Liver (tissue), 7 donors: ENCODE measurements at regions not wholly inside any gene's neighbourhood (a gene's known extent, or its start where the extent isn't known, plus 50 kb on each side); places are given as distances from the start of the nearest gene placed in this dataset.

Source experiments
- DNase-seq: peaks from one replicate; pipeline ENCODE4 v3.0.0-alpha.2; 2017; ENCODE audit warnings: low spot score
- H3K27ac ChIP-seq, 2 donors: one replicate each; pipeline ENCODE4 v1.7.0; 2013; ENCODE audit warnings: inconsistent platforms in 2 of 2, low read length in 2 of 2, control low read depth in 1 of 2, low read depth in 1 of 2, mild to moderate bottlenecking in 1 of 2
- H3K27me3 ChIP-seq, 4 donors: one replicate each; pipeline versions ENCODE4 v1.6.1 to v1.7.0; 2013; ENCODE audit warnings: low read length in 3 of 4, inconsistent platforms in 1 of 4, mild to moderate bottlenecking in 1 of 4, moderate library complexity in 1 of 4; ENCODE audit not compliant: control insufficient read depth in 4 of 4, insufficient read depth in 4 of 4
- H3K36me3 ChIP-seq, 4 donors: one replicate each; pipeline versions ENCODE4 v1.6.1 to v1.7.0; 2013; ENCODE audit warnings: low read length in 3 of 4, mild to moderate bottlenecking in 3 of 4, low read depth in 1 of 4, moderate library complexity in 1 of 4; ENCODE audit not compliant: control insufficient read depth in 4 of 4, insufficient read depth in 3 of 4
- H3K4me1 ChIP-seq, 4 donors: one replicate each; pipeline versions ENCODE4 v1.6.1 to v1.7.0; 2013; ENCODE audit warnings: low read length in 3 of 4, mild to moderate bottlenecking in 3 of 4, moderate library complexity in 1 of 4; ENCODE audit not compliant: control insufficient read depth in 4 of 4, insufficient read depth in 4 of 4
- H3K4me3 ChIP-seq, 3 donors: one replicate each; pipeline versions ENCODE4 v1.6.1 to v1.7.0; 2013; ENCODE audit warnings: low read length in 3 of 3, control low read depth in 1 of 3, low read depth in 1 of 3, mild to moderate bottlenecking in 1 of 3
- H3K9ac ChIP-seq, 2 donors: one replicate each; pipeline ENCODE4 v1.7.0; 2013; ENCODE audit warnings: low read length in 2 of 2, mild to moderate bottlenecking in 2 of 2, moderate library complexity in 2 of 2, control low read depth in 1 of 2, low read depth in 1 of 2
- H3K9me3 ChIP-seq, 4 donors: one replicate each; pipeline versions ENCODE4 v1.6.1 to v1.7.0; 2013; ENCODE audit warnings: low read length in 3 of 4; ENCODE audit not compliant: control insufficient read depth in 4 of 4
- EGR1 ChIP-seq, 2 donors: IDR thresholded peaks; 2 replicates each; pipeline ENCODE4 v1.6.1; 2016 to 2018; ENCODE audit warnings: antibody characterized with exemption in 2 of 2, low read depth in 2 of 2
- FOXA1 ChIP-seq: IDR thresholded peaks from 2 replicates; pipeline ENCODE4 v1.6.1; 2016; ENCODE audit warnings: antibody characterized with exemption
- GABPA ChIP-seq, 2 donors: IDR thresholded peaks in 1 of 2; conservative IDR thresholded peaks in 1 of 2; 2 replicates each; pipeline ENCODE4 v1.6.1; 2016; ENCODE audit warnings: antibody characterized with exemption in 2 of 2, mild to moderate bottlenecking in 1 of 2, moderate library complexity in 1 of 2
- HNF4A ChIP-seq, 2 donors: conservative IDR thresholded peaks; 2 replicates each; pipeline ENCODE4 v1.6.1; 2016; ENCODE audit warnings: antibody characterized with exemption in 2 of 2, mild to moderate bottlenecking in 2 of 2
- HNF4G ChIP-seq: IDR thresholded peaks from 2 replicates; pipeline ENCODE4 v1.6.1; 2016; ENCODE audit warnings: antibody characterized with exemption
- JUND ChIP-seq, 2 donors: IDR thresholded peaks; 2 replicates each; pipeline ENCODE4 v1.6.1; 2016; ENCODE audit warnings: antibody characterized with exemption in 2 of 2
- NR2F2 ChIP-seq: IDR thresholded peaks from 2 replicates; pipeline ENCODE4 v1.6.1; 2016; ENCODE audit warnings: antibody characterized with exemption
- RAD21 ChIP-seq, 2 donors: IDR thresholded peaks; 2 replicates each; pipeline ENCODE4 v1.6.1; 2016; ENCODE audit warnings: antibody characterized with exemption in 2 of 2, mild to moderate bottlenecking in 2 of 2
- RXRA ChIP-seq, 2 donors: IDR thresholded peaks; 2 replicates each; pipeline ENCODE4 v1.6.1; 2017 to 2018; ENCODE audit warnings: antibody characterized with exemption in 2 of 2, mild to moderate bottlenecking in 1 of 2
- SP1 ChIP-seq: IDR thresholded peaks from 2 replicates; pipeline ENCODE4 v1.6.1; 2018; ENCODE audit warnings: antibody characterized with exemption, mild to moderate bottlenecking
- TAF1 ChIP-seq: conservative IDR thresholded peaks from 2 replicates; pipeline ENCODE4 v1.6.1; 2016; ENCODE audit warnings: antibody characterized with exemption, mild to moderate bottlenecking
- YY1 ChIP-seq: IDR thresholded peaks from 2 replicates; pipeline ENCODE4 v1.6.1; 2016; ENCODE audit warnings: antibody characterized with exemption, mild to moderate bottlenecking
- WGBS: extraction: QIAGEN DNeasy Blood & Tissue Kit; methylation state at CpG from one replicate; pipeline ENCODE4 v1.1.7; 2013; 5-methylcytosine and 5-hydroxymethylcytosine counted together
- TF ChIP-seq, protein P1 (sequence below): IDR thresholded peaks from 2 replicates; pipeline ENCODE4 v1.6.1; 2016; ENCODE audit warnings: antibody characterized with exemption, mild to moderate bottlenecking
- TF ChIP-seq, protein P2 (sequence below): IDR thresholded peaks from 2 replicates; pipeline ENCODE4 v1.6.1; 2016; ENCODE audit warnings: antibody characterized with exemption
- TF ChIP-seq, protein P3 (sequence below): IDR thresholded peaks from 2 replicates; pipeline ENCODE4 v1.6.1; 2016; ENCODE audit warnings: antibody characterized with exemption
- TF ChIP-seq, protein P4 (sequence below): IDR thresholded peaks from 2 replicates; pipeline ENCODE4 v1.6.1; 2016; ENCODE audit warnings: antibody characterized with exemption
- donor health status: healthy.
- donor health status: healthy.
- donor health status: healthy.
- donor health status: healthy.

DNA sequence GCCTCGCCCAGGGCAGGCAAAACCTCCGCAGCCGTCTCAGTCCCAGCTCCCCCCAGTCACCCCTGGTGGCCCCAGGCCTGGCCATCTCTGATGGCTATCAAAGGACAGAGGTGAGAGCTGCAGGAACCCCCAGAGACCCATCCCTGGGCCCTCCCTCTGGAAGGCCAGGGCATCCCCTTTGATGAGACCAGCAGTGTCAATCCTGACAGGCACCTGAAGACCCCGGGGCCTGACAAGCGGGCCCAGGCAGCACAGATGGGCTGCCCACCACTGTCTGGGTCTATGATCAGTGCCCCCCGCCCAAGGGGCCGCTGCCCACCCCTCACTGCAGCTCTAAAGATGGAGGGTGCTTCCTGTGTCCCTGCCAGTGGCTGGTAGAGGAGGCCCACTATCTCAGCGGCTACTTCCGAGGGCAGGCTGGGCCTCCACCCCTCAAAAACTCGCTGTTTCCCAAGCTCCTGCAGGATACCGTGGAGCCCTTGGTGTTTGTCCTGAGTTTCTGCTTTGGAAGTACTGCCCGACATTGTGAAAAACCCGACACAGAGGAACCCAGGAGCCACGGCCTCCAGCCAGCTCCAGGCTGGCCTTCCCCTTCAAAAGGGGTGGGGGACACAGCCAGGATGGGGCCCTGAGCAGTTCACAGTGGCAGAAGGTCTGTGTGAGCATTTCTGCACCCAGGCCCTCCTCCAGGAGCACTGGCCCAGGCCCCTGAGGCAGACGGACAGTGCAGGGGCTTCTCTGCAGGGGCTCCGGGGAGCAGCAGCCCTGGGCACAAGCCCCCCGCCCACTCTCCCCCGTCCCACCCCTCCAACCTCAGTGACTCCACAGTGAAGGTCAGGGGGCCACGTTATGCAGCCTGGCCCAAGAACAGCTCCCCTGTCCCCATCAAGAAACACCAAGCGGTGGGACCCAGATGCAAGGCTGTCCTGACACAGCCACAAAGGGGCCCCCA is 99.2 kb downstream of the PDGFA start:
- 74% methylated on average over 20 of the region's 20 CpGs for WGBS

DNA sequence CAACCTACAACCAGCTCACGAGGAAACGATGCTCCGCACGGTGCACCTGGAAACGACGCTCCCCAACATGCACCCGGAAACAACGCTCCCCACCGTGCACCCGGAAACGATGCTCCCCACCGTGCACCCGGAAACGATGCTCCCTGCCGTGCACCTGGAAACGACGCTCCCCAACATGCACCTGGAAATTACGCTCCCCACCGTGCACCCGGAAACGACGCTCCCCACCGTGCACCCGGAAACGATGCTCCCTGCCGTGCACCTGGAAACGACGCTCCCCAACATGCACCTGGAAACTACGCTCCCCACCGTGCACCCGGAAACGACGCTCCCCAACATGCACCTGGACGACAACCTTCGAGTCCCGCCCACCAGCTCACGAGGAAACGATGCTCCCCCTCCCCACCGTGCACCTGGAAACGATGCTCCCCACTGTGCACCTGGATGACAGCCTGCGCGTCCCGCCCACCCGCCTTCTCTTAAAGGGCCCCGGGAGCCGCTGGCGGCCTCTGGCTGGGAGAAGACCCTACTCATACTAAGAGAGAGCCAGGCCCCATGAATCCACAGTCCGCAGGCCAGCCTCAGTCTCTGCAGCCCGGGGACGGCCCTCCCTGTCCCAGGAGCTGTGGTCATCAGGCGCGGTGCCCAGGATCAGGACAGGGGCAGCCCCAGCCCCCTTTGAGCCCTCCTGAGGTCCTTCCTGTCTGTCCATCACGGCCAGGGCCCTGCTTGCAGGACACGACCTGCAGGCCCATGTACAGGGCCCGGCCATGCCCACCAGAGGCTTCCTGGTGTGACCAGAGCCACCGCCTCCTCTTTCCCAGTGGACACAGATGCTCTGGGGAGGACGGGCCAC is 98.3 kb downstream of the PDGFA start:
- Histone ChIP-seq H3K4me3 (no peak overlapping the region), H3K9me3 (peaks cover 2 to 8% (median 5%) of the 10 kb centered on the region in 4 donors), H3K27me3 (no peaks in the 10 kb centered on the region), H3K27ac (no peak overlapping the region), H3K9ac (no peak overlapping the region), H3K36me3 (no peaks in the 10 kb centered on the region), H3K4me1 (no peaks in the 10 kb centered on the region)
- WGBS: 61% methylated on average over 57 of the region's 57 CpGs
- TF ChIP-seq, protein P1, sequence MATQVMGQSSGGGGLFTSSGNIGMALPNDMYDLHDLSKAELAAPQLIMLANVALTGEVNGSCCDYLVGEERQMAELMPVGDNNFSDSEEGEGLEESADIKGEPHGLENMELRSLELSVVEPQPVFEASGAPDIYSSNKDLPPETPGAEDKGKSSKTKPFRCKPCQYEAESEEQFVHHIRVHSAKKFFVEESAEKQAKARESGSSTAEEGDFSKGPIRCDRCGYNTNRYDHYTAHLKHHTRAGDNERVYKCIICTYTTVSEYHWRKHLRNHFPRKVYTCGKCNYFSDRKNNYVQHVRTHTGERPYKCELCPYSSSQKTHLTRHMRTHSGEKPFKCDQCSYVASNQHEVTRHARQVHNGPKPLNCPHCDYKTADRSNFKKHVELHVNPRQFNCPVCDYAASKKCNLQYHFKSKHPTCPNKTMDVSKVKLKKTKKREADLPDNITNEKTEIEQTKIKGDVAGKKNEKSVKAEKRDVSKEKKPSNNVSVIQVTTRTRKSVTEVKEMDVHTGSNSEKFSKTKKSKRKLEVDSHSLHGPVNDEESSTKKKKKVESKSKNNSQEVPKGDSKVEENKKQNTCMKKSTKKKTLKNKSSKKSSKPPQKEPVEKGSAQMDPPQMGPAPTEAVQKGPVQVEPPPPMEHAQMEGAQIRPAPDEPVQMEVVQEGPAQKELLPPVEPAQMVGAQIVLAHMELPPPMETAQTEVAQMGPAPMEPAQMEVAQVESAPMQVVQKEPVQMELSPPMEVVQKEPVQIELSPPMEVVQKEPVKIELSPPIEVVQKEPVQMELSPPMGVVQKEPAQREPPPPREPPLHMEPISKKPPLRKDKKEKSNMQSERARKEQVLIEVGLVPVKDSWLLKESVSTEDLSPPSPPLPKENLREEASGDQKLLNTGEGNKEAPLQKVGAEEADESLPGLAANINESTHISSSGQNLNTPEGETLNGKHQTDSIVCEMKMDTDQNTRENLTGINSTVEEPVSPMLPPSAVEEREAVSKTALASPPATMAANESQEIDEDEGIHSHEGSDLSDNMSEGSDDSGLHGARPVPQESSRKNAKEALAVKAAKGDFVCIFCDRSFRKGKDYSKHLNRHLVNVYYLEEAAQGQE: no peak
- DNase-seq: no peak

More for the DNA sequence above, 99.2 kb downstream of the PDGFA start:
- Histone ChIP-seq H3K4me1 (no peaks in the 10 kb centered on the region), H3K27ac (no peak overlapping the region), H3K4me3 (no peak overlapping the region), H3K36me3 (no peaks in the 10 kb centered on the region), H3K9me3 (peaks cover 2 to 8% (median 5%) of the 10 kb centered on the region in 4 donors), H3K9ac (no peak overlapping the region), H3K27me3 (no peaks in the 10 kb centered on the region)
- DNase-seq: no peak
- no peak for TF ChIP-seq GABPA (IDR thresholded peaks at IDR 0.05 in 1 of 2, conservative IDR thresholded peaks at IDR 0.05 in 1 of 2)
- TF ChIP-seq TAF1: no peak
- no peak for TF ChIP-seq SP1
- TF ChIP-seq YY1: no peak
- TF ChIP-seq RAD21 (IDR thresholded peaks at IDR 0.05): no peak
- no peak for TF ChIP-seq JUND (IDR thresholded peaks at IDR 0.05)
- TF ChIP-seq, protein P2, sequence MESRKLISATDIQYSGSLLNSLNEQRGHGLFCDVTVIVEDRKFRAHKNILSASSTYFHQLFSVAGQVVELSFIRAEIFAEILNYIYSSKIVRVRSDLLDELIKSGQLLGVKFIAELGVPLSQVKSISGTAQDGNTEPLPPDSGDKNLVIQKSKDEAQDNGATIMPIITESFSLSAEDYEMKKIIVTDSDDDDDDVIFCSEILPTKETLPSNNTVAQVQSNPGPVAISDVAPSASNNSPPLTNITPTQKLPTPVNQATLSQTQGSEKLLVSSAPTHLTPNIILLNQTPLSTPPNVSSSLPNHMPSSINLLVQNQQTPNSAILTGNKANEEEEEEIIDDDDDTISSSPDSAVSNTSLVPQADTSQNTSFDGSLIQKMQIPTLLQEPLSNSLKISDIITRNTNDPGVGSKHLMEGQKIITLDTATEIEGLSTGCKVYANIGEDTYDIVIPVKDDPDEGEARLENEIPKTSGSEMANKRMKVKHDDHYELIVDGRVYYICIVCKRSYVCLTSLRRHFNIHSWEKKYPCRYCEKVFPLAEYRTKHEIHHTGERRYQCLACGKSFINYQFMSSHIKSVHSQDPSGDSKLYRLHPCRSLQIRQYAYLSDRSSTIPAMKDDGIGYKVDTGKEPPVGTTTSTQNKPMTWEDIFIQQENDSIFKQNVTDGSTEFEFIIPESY: no peak
- TF ChIP-seq NR2F2: no peak
- no peak for TF ChIP-seq EGR1 (IDR thresholded peaks at IDR 0.05; ENCODE audit: low read depth in 2 of 2)
- no peak for TF ChIP-seq HNF4A (conservative IDR thresholded peaks at IDR 0.05)
- TF ChIP-seq, protein P1: no peak
- no peak for TF ChIP-seq FOXA1
- TF ChIP-seq RXRA (IDR thresholded peaks at IDR 0.05): no peak
- no peak for TF ChIP-seq HNF4G
- TF ChIP-seq, protein P3, sequence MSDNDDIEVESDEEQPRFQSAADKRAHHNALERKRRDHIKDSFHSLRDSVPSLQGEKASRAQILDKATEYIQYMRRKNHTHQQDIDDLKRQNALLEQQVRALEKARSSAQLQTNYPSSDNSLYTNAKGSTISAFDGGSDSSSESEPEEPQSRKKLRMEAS: no peak
- TF ChIP-seq, protein P4, sequence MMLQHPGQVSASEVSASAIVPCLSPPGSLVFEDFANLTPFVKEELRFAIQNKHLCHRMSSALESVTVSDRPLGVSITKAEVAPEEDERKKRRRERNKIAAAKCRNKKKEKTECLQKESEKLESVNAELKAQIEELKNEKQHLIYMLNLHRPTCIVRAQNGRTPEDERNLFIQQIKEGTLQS: no peak
